ENCODE measurements at regions not wholly inside any gene's neighbourhood (a gene's known extent, or its start where the extent isn't known, plus 50 kb on each side); places are given as distances from the start of the nearest gene placed in this dataset.

DNA sequence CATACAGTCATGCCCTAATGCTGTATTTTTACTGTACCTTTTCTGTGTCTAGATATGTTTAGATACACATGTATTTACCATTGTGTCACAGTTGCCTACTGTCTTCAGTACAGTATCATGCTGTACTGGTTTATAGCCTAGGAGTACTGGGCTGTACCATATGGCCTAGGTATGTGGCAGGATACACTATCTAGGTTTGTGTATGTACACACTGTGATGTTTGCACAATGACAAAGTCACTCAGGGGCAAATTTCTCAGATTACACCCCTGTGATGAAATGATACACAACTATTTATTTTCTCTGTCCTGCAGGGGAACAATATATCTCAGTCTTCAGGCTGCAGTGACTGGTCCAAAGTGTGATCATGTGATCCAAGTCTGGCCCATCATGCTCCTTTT is 1076.1 kb downstream of the VRK1 start:
- TF ChIP-seq, protein P1, sequence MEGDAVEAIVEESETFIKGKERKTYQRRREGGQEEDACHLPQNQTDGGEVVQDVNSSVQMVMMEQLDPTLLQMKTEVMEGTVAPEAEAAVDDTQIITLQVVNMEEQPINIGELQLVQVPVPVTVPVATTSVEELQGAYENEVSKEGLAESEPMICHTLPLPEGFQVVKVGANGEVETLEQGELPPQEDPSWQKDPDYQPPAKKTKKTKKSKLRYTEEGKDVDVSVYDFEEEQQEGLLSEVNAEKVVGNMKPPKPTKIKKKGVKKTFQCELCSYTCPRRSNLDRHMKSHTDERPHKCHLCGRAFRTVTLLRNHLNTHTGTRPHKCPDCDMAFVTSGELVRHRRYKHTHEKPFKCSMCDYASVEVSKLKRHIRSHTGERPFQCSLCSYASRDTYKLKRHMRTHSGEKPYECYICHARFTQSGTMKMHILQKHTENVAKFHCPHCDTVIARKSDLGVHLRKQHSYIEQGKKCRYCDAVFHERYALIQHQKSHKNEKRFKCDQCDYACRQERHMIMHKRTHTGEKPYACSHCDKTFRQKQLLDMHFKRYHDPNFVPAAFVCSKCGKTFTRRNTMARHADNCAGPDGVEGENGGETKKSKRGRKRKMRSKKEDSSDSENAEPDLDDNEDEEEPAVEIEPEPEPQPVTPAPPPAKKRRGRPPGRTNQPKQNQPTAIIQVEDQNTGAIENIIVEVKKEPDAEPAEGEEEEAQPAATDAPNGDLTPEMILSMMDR (IDR thresholded peaks at IDR 0.05): no peak
- TF ChIP-seq POLR2A (IDR thresholded peaks at IDR 0.05): no peak
- TF ChIP-seq EP300 (IDR thresholded peaks at IDR 0.05): no peak
